NOMO-1 treated with DMSO at 0.1 percent for 48 hours (cell line): ENCODE measurements at regions not wholly inside any gene's neighbourhood (a gene's known extent, or its start where the extent isn't known, plus 50 kb on each side); places are given as distances from the start of the nearest gene placed in this dataset.
"Not testable (repeated sequence)": the region's sequence is repeated elsewhere in the genome, so short reads cannot be mapped to it uniquely, and the experiment has no call there.

ENCODE experiments used
- DNase-seq: peaks from one replicate; lab custom pipeline; 2025; ENCODE audit not compliant: unreplicated experiment; lab: John Stamatoyannopoulos, UW

GRCh38 chr12:63410197-63410596 is 258.1 kb downstream of the DPY19L2 start:
- DNase-seq: no peak

GRCh38 chr12:63406781-63407180 is 255.8 kb upstream of the AVPR1A start:
- DNase-seq: no peak

GRCh38 chr12:63404611-63405010 is 253.6 kb upstream of the AVPR1A start:
- no peak for DNase-seq

- no peak for DNase-seq
These were observed 252.3 kb upstream of the AVPR1A start for GRCh38 chr12:63403256-63403655.

GRCh38 chr12:63400718-63401117 is 249.7 kb upstream of the AVPR1A start:
- no peak for DNase-seq

GRCh38 chr12:63400318-63400717 is 249.3 kb upstream of the AVPR1A start:
- no peak for DNase-seq

GRCh38 chr12:63397807-63398206 is 246.8 kb upstream of the AVPR1A start:
- DNase-seq: no peak

- no peak for DNase-seq
These were observed 245.1 kb upstream of the AVPR1A start for GRCh38 chr12:63396135-63396534.

GRCh38 chr12:63394983-63395382 is 244.0 kb upstream of the AVPR1A start:
- DNase-seq: no peak

- no peak for DNase-seq
These were observed 243.3 kb upstream of the AVPR1A start for GRCh38 chr12:63394349-63394748.

GRCh38 chr12:63389211-63389610 is 238.2 kb upstream of the AVPR1A start:
- no peak for DNase-seq

GRCh38 chr12:63387771-63388170 is 236.8 kb upstream of the AVPR1A start:
- no peak for DNase-seq

- no peak for DNase-seq
These were observed 231.9 kb upstream of the AVPR1A start for GRCh38 chr12:63382930-63383329.

GRCh38 chr12:63362791-63363190 is 211.8 kb upstream of the AVPR1A start:
- no peak for DNase-seq

GRCh38 chr12:63362166-63362565 is 211.2 kb upstream of the AVPR1A start:
- no peak for DNase-seq

GRCh38 chr12:63354969-63355368 is 204.0 kb upstream of the AVPR1A start:
- no peak for DNase-seq

GRCh38 chr12:63353559-63353958 is 202.6 kb upstream of the AVPR1A start:
- no peak for DNase-seq

- DNase-seq: no peak
These were observed 200.4 kb upstream of the AVPR1A start for GRCh38 chr12:63351370-63351769.

GRCh38 chr12:63348556-63348955 is 197.6 kb upstream of the AVPR1A start:
- no peak for DNase-seq

GRCh38 chr12:63337158-63337557 is 186.2 kb upstream of the AVPR1A start:
- DNase-seq: not testable (repeated sequence)

- DNase-seq: no peak
These were observed 175.3 kb upstream of the AVPR1A start for GRCh38 chr12:63326260-63326659.

- no peak for DNase-seq
These were observed 174.8 kb upstream of the AVPR1A start for GRCh38 chr12:63325757-63326156.

- DNase-seq: no peak
These were observed 172.9 kb upstream of the AVPR1A start for GRCh38 chr12:63323942-63324341.

- DNase-seq: no peak
These were observed 170.4 kb upstream of the AVPR1A start for GRCh38 chr12:63321373-63321772.
